ENCODE measurements at regions not wholly inside any gene's neighbourhood (a gene's known extent, or its start where the extent isn't known, plus 50 kb on each side); places are given as distances from the start of the nearest gene placed in this dataset.
A peak's percentile ranks its signal among the peaks of the same experiment; 100 is the strongest.

- no peak overlapping the region for H3K4me3 Mint-ChIP-seq
- peaks cover 9 to 28% (median 10%) of the 10 kb centered on the region in 5 donors for H3K27me3 Mint-ChIP-seq
- no peak for DNase-seq
- no peak for ATAC-seq
- H3K36me3 Mint-ChIP-seq, result peaks cover 0 to 6% (median 0%) of the 10 kb centered on the region in 3 donors
- POLR2A ChIA-PET, result no interaction called here
- peaks cover 0 to 13% (median 1%) of the 10 kb centered on the region in 9 donors for H3K9me3 Mint-ChIP-seq
- H3K4me1 Mint-ChIP-seq, result no peaks in the 10 kb centered on the region
- H3K27ac Mint-ChIP-seq, result no peak overlapping the region
Observed at GRCh38 chr16:22753451-22753850, 60.5 kb upstream of the HS3ST2 start.

- Mint-ChIP-seq H3K4me3 (no peak overlapping the region), H3K9me3 (peaks cover 0 to 12% (median 0%) of the 10 kb centered on the region in 9 donors), H3K36me3 (peaks cover 0 to 8% (median 0%) of the 10 kb centered on the region in 3 donors), H3K27me3 (peaks cover 9 to 32% (median 10%) of the 10 kb centered on the region in 5 donors), H3K4me1 (no peaks in the 10 kb centered on the region), H3K27ac (no peak overlapping the region)
- DNase-seq, result no peak
- ATAC-seq, result no peak
- POLR2A ChIA-PET, result no interaction called here
Observed at GRCh38 chr16:22754577-22754976, 59.4 kb upstream of the HS3ST2 start.

- Mint-ChIP-seq H3K4me3 (no peak overlapping the region), H3K4me1 (no peaks in the 10 kb centered on the region), H3K9me3 (peaks cover 0 to 10% (median 0%) of the 10 kb centered on the region in 9 donors), H3K27ac (no peak overlapping the region), H3K27me3 (peaks cover 10 to 19% (median 13%) of the 10 kb centered on the region in 5 donors), H3K36me3 (peaks cover 0 to 8% (median 0%) of the 10 kb centered on the region in 3 donors)
- POLR2A ChIA-PET, result no interaction called here
- DNase-seq, result no peak
- no peak for ATAC-seq
Observed at GRCh38 chr16:22757202-22757601, 56.8 kb upstream of the HS3ST2 start.

GRCh38 chr16:22762486-22762885 lies 51.5 kb upstream of the HS3ST2 start:
- peak overlapping the region in 1 of 10 donors; percentile 3 for H3K27ac Mint-ChIP-seq
- H3K9me3 Mint-ChIP-seq, result peaks cover 0 to 10% (median 1%) of the 10 kb centered on the region in 9 donors
- H3K27me3 Mint-ChIP-seq, result peaks cover 5 to 25% (median 16%) of the 10 kb centered on the region in 5 donors
- no peaks in the 10 kb centered on the region for H3K4me1 Mint-ChIP-seq
- H3K4me3 Mint-ChIP-seq, result no peak overlapping the region
- no peak for ATAC-seq
- POLR2A ChIA-PET, result no interaction called here
- no peak for DNase-seq
- peaks cover 0 to 8% (median 0%) of the 10 kb centered on the region in 3 donors for H3K36me3 Mint-ChIP-seq

GRCh38 chr16:22763437-22764080 lies 50.4 kb upstream of the HS3ST2 start:
- Mint-ChIP-seq H3K4me3 (no peak overlapping the region), H3K36me3 (peaks cover 0 to under 1% (median 0%) of the 10 kb centered on the region in 3 donors), H3K9me3 (peaks cover 0 to 2% (median 0%) of the 10 kb centered on the region in 9 donors), H3K27ac (no peak overlapping the region), H3K4me1 (no peaks in the 10 kb centered on the region), H3K27me3 (peaks cover 6 to 14% (median 13%) of the 10 kb centered on the region in 5 donors)
- POLR2A ChIA-PET, result no interaction called here
- ATAC-seq (no peak), DNase-seq (no peak)
